ENCODE measurements at regions not wholly inside any gene's neighbourhood (a gene's known extent, or its start where the extent isn't known, plus 50 kb on each side); places are given as distances from the start of the nearest gene placed in this dataset.
A peak's percentile ranks its signal among the peaks of the same experiment; 100 is the strongest.
"Not testable (repeated sequence)": the region's sequence is repeated elsewhere in the genome, so short reads cannot be mapped to it uniquely, and the experiment has no call there.

DNA sequence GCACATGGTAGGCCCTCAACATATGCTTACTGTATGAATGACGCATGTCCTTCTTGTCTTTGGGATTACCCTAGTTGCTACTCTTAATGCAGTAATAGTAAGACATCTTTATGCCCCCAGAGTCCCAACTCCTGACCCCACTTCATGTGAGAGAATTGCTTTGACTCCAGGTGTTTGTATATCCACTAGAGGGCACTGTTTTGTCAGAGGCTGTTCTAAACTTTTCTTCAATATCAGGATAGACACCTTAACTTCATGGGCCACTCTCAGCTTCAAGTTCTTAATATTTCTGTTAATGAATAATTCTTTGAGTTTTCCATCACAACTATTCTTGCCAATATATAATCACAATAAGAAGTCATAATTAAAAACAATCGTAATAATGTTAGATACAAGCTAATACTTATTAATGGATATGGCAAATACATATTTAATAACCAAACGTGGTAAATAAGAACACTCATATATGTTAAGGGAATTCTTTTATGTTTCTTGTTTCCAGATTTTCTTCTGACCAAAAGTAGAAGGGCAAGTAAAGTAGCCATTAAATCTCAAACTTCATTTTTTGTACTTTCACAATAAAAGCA lies 337.2 kb upstream of the DNAJC19 start:
- Histone ChIP-seq H3K9me3 (replicated peaks in 1 of 3) (no peaks in the 10 kb centered on the region), H3K4me1 (replicated peaks in 1 of 2) (peaks cover 0 to 14% of the 10 kb centered on the region in 2 donors), H3K27me3 (no peaks in the 10 kb centered on the region), H3K27ac (no peak overlapping the region), H3K36me3 (replicated peaks in 1 of 2) (no peaks in the 10 kb centered on the region), H3K4me3 (no peak overlapping the region)
- 53 to 59% (median 56%) methylated on average over 3 of the region's 3 CpGs for WGBS, 4 donors
- DNase-seq: no peak
- intact Hi-C loops (cut with DNase I): loop anchor here (5.0 to 10.0 kb wide), 2 partner anchors 368 to 376 kb away; no protein-coding TSS in a partner anchor
- TF ChIP-seq, protein P1, sequence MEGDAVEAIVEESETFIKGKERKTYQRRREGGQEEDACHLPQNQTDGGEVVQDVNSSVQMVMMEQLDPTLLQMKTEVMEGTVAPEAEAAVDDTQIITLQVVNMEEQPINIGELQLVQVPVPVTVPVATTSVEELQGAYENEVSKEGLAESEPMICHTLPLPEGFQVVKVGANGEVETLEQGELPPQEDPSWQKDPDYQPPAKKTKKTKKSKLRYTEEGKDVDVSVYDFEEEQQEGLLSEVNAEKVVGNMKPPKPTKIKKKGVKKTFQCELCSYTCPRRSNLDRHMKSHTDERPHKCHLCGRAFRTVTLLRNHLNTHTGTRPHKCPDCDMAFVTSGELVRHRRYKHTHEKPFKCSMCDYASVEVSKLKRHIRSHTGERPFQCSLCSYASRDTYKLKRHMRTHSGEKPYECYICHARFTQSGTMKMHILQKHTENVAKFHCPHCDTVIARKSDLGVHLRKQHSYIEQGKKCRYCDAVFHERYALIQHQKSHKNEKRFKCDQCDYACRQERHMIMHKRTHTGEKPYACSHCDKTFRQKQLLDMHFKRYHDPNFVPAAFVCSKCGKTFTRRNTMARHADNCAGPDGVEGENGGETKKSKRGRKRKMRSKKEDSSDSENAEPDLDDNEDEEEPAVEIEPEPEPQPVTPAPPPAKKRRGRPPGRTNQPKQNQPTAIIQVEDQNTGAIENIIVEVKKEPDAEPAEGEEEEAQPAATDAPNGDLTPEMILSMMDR (IDR thresholded peaks at IDR 0.05): peak; percentile 22 to 68 (median 43)
- TF ChIP-seq POLR2A (IDR thresholded peaks at IDR 0.05): no peak

- intact Hi-C loops (cut with DNase I): loop anchor here in 1 of 2 donors (10.0 kb wide), 1 partner anchor 370 kb away; no protein-coding TSS in a partner anchor
- WGBS, 4 donors: 81 to 89% (median 83%) methylated on average over 4 to 5 of the region's 5 CpGs
- not testable (repeated sequence) for H3K36me3 ChIP-seq (replicated peaks in 1 of 2); H3K27me3 ChIP-seq; H3K4me1 ChIP-seq (replicated peaks in 1 of 2); DNase-seq; H3K27ac ChIP-seq; H3K9me3 ChIP-seq (replicated peaks in 1 of 3); H3K4me3 ChIP-seq
These were observed 335.0 kb upstream of the DNAJC19 start for GRCh38 chr3:181324516-181324915.

GRCh38 chr3:181318321-181318720 lies 328.8 kb upstream of the DNAJC19 start:
- Histone ChIP-seq H3K27ac (no peak overlapping the region), H3K4me3 (no peak overlapping the region), H3K36me3 (replicated peaks in 1 of 2) (no peaks in the 10 kb centered on the region), H3K9me3 (replicated peaks in 1 of 3) (no peaks in the 10 kb centered on the region), H3K4me1 (replicated peaks in 1 of 2) (no peaks in the 10 kb centered on the region), H3K27me3 (no peaks in the 10 kb centered on the region)
- intact Hi-C loops (cut with DNase I): no loop called here
- no peak for DNase-seq
- TF ChIP-seq, protein P1 (IDR thresholded peaks at IDR 0.05): no peak
- TF ChIP-seq POLR2A (IDR thresholded peaks at IDR 0.05): no peak

DNA sequence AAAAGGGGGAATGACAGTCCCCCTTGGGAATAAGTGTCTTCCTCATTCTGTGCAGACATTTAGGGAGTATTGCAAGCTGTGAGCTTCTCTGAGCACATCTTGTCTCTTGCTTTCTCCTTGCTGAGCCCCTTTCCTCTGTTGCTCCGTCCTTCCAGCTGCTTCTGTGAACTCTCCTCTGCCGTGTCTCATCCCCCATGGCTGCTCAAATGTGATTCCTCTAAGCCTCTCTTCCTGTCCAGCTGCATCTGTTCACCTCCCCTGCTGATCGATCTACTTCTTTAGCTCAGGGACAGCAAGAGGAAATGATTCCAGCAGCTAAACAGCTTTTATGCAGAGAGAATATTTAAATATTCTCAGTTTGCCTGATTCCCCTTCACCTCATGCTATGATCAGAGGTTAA lies 328.0 kb upstream of the DNAJC19 start:
- Histone ChIP-seq H3K4me3 (no peak overlapping the region), H3K27ac (no peak overlapping the region), H3K9me3 (replicated peaks in 1 of 3) (no peaks in the 10 kb centered on the region), H3K27me3 (no peaks in the 10 kb centered on the region), H3K4me1 (replicated peaks in 1 of 2) (no peaks in the 10 kb centered on the region), H3K36me3 (replicated peaks in 1 of 2) (no peaks in the 10 kb centered on the region)
- TF ChIP-seq, protein P1 (IDR thresholded peaks at IDR 0.05): no peak
- no peak for TF ChIP-seq POLR2A (IDR thresholded peaks at IDR 0.05)
- intact Hi-C loops (cut with DNase I): no loop called here
- 37 to 55% (median 45%) methylated on average over 3 of the region's 3 CpGs for WGBS, 4 donors
- no peak for DNase-seq

- H3K4me3 ChIP-seq: no peak overlapping the region
- H3K27ac ChIP-seq: no peak overlapping the region
- DNase-seq: no peak
- H3K27me3 ChIP-seq: no peaks in the 10 kb centered on the region
- no peaks in the 10 kb centered on the region for H3K36me3 ChIP-seq (replicated peaks in 1 of 2)
- H3K9me3 ChIP-seq (replicated peaks in 1 of 3): no peaks in the 10 kb centered on the region
- H3K4me1 ChIP-seq (replicated peaks in 1 of 2): no peaks in the 10 kb centered on the region
- WGBS, 4 donors: 6 to 14% (median 8%) methylated on average over 1 of the region's 1 CpG
- no peak for TF ChIP-seq POLR2A (IDR thresholded peaks at IDR 0.05)
- TF ChIP-seq, protein P1 (IDR thresholded peaks at IDR 0.05): no peak
- intact Hi-C loops (cut with DNase I): no loop called here
These were observed 326.9 kb upstream of the DNAJC19 start for GRCh38 chr3:181316482-181316881.

Measured in adrenal gland (tissue), 9 donors.